Upper lobe of right lung (tissue), 1 donor: ENCODE measurements at regions not wholly inside any gene's neighbourhood (a gene's known extent, or its start where the extent isn't known, plus 50 kb on each side); places are given as distances from the start of the nearest gene placed in this dataset.

ENCODE experiments used
- ATAC-seq: fragments of 200-7000 bp; cut with Tn5 transposase; one replicate; pipeline ENCODE4 v1.9.1; 2020; ENCODE audit warnings: mild to moderate bottlenecking, moderate library complexity
- DNase-seq: peaks from one replicate; pipeline ENCODE4 v3.0.0-alpha.2; 2020
- H3K27ac ChIP-seq: fragments of 200-600 bp; one replicate; pipeline ENCODE4 v1.8.0; 2022
- H3K27me3 ChIP-seq: fragments of 200-600 bp; one replicate; pipeline ENCODE4 v1.8.0; 2022; ENCODE audit warnings: mild to moderate bottlenecking
- H3K36me3 ChIP-seq: fragments of 200-600 bp; one replicate; pipeline ENCODE4 v1.8.0; 2022
- H3K4me1 ChIP-seq: fragments of 200-600 bp; one replicate; pipeline ENCODE4 v1.8.0; 2022
- H3K4me3 ChIP-seq: fragments of 200-600 bp; one replicate; pipeline ENCODE4 v1.8.0; 2022; ENCODE audit warnings: mild to moderate bottlenecking
- H3K9me3 ChIP-seq: fragments of 200-600 bp; one replicate; pipeline ENCODE4 v1.8.0; 2022
- intact Hi-C: fragments of 100-400 bp; cut with DNase I; formaldehyde crosslinking; loops from one replicate; pipeline ENCODE4 v1.11.0; 2022
- TF ChIP-seq, protein P1 (sequence below): fragments of 200-600 bp; IDR thresholded peaks from one replicate; pipeline ENCODE4 v1.8.0; 2022; ENCODE audit warnings: antibody characterized with exemption
- donor health status: DM: no; HTN: yes; CAD: no; lungs with severe emphysema.

DNA sequence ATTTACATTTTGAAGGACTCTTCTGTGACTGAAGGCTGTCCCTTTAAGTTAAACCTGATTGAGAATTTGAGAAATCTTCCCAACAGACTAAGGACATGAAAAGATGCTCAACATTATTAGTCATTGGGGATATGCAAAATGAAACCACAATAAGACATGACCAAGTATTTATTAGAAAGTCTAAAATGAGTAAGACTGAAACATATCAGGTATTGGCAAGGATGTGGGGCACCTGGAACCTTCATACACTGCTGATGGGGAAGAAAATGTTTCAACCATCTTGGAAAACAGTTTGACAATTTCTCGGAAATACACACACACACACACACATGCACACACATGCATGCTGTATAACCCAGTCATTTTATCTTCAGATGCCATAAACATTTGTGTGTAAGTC is 132.1 kb upstream of the CDK6 start:
- Histone ChIP-seq H3K9me3 (no peaks in the 10 kb centered on the region), H3K27me3 (no peaks in the 10 kb centered on the region), H3K27ac (no peak overlapping the region), H3K36me3 (no peaks in the 10 kb centered on the region), H3K4me1 (no peaks in the 10 kb centered on the region), H3K4me3 (no peak overlapping the region)
- DNase-seq = no peak
- ATAC-seq = no peak
- intact Hi-C loops = no loop called here
- TF ChIP-seq, protein P1, sequence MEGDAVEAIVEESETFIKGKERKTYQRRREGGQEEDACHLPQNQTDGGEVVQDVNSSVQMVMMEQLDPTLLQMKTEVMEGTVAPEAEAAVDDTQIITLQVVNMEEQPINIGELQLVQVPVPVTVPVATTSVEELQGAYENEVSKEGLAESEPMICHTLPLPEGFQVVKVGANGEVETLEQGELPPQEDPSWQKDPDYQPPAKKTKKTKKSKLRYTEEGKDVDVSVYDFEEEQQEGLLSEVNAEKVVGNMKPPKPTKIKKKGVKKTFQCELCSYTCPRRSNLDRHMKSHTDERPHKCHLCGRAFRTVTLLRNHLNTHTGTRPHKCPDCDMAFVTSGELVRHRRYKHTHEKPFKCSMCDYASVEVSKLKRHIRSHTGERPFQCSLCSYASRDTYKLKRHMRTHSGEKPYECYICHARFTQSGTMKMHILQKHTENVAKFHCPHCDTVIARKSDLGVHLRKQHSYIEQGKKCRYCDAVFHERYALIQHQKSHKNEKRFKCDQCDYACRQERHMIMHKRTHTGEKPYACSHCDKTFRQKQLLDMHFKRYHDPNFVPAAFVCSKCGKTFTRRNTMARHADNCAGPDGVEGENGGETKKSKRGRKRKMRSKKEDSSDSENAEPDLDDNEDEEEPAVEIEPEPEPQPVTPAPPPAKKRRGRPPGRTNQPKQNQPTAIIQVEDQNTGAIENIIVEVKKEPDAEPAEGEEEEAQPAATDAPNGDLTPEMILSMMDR = no peak

DNA sequence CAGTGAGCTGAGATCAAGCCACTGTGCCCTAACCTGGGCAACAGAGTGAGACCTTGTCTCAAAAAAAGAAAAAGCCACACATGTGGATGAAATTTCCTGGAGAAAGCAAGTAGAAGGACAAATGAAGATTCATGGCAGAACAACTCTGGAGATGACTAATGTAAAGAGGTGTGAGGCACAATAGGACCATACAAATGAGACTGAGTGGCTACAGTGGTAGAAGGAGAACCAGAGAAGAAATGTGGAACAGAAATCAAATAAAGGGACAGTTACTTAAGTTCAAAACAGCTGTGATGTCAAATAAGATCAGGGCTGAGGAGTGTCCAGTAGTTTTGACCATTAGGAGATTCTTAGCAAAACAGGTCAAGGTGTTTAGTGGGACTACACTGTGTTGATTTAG is 130.9 kb upstream of the CDK6 start:
- TF ChIP-seq, protein P1 = no peak
- ATAC-seq (no peak), DNase-seq (no peak)
- H3K4me1 ChIP-seq = no peaks in the 10 kb centered on the region
- H3K9me3 ChIP-seq = no peaks in the 10 kb centered on the region
- intact Hi-C loops = no loop called here
- H3K27ac ChIP-seq = no peak overlapping the region
- no peak overlapping the region for H3K4me3 ChIP-seq
- no peaks in the 10 kb centered on the region for H3K36me3 ChIP-seq
- H3K27me3 ChIP-seq = no peaks in the 10 kb centered on the region

DNA sequence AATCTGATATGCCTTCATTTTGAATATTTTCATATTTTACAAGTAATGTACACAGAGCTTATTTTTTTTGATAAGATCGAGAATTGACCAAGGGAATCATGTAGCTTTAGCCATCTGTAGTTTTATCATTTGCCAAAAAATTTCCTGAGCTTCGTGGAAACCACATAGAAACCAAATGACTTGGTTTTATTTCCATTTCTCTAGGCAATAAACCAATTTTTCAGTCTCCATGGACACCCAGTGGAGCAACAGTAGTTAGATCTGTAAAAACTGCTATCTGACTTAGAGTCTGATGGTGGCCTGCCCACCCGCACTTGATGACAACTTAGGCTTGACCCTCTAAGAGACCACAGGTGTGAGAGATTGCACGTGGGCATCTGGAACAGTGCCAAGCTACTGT is 127.8 kb upstream of the CDK6 start:
- DNase-seq (no peak), ATAC-seq (no peak)
- intact Hi-C loops = no loop called here
- Histone ChIP-seq H3K4me1 (no peaks in the 10 kb centered on the region), H3K9me3 (no peaks in the 10 kb centered on the region), H3K4me3 (no peak overlapping the region), H3K27me3 (no peaks in the 10 kb centered on the region), H3K36me3 (no peaks in the 10 kb centered on the region), H3K27ac (no peak overlapping the region)
- TF ChIP-seq, protein P1 = no peak

DNA sequence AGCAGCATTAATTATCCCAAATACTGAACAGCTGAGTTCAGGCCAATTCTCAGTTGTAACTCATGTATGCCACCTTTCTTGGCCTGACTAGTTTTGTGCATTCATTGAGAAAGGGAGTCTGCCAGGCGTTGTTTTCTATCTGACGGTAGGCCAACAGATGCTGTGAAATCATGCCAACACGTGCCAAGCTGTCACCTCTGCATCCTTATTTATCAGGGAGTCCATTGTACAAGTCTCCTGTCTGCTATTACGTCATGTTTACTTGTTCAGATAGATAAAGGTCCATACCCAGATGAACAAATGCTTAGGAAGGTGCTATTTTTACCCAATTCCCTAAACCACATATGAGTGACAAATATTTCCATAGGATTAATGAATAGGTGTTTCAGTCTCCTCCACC is 127.2 kb upstream of the CDK6 start:
- intact Hi-C loops = no loop called here
- Histone ChIP-seq H3K36me3 (no peaks in the 10 kb centered on the region), H3K4me3 (no peak overlapping the region), H3K9me3 (no peaks in the 10 kb centered on the region), H3K27ac (no peak overlapping the region), H3K27me3 (no peaks in the 10 kb centered on the region), H3K4me1 (no peaks in the 10 kb centered on the region)
- TF ChIP-seq, protein P1 = no peak
- no peak for DNase-seq
- ATAC-seq = no peak

DNA sequence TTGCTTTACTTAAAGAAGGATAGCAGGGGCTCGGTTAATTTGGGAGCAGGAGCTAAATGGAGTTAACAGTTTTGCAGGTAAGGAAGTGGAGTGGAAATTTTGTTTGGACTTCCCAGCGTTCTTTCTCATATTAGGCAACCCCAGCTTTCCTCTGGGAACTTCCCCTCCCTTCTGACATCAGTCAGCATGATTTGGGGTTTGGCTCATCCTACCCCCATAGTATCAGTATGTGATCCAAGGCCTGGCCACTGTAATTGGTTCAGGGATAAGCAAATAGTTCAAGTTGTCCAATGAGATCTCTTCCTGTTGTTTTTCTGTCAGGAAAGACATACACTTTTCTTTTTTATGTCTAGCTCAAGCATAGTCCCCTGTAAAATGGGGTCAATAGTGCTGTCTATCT is 125.6 kb upstream of the CDK6 start:
- TF ChIP-seq, protein P1 = no peak
- Histone ChIP-seq H3K9me3 (no peaks in the 10 kb centered on the region), H3K4me3 (no peak overlapping the region), H3K27ac (no peak overlapping the region), H3K36me3 (no peaks in the 10 kb centered on the region), H3K4me1 (no peaks in the 10 kb centered on the region), H3K27me3 (no peaks in the 10 kb centered on the region)
- intact Hi-C loops = no loop called here
- no peak for ATAC-seq
- DNase-seq = no peak

DNA sequence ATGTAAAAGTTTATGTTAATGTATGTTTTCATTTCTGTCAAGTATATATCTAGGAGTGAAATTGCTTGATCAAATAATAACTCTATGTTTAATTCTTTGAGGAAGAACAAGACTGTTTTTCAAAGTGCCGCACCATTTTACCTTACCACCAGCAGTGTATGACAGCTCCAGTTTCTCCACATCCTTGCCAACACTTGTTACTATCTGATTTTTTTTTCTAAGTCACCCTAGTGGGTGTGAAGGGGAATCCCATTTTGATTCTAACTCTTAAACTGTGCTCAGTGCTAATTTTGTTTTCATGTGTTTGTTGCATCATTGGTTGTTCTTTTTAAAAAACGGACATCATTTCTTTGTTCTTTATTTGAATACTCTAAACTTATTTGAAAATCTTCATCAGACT is 120.2 kb upstream of the CDK6 start:
- H3K27ac ChIP-seq = no peak overlapping the region
- ATAC-seq (no peak), DNase-seq (no peak)
- no peaks in the 10 kb centered on the region for H3K9me3 ChIP-seq
- no peak overlapping the region for H3K4me3 ChIP-seq
- intact Hi-C loops = no loop called here
- TF ChIP-seq, protein P1 = no peak
- no peaks in the 10 kb centered on the region for H3K4me1 ChIP-seq
- no peaks in the 10 kb centered on the region for H3K36me3 ChIP-seq
- no peaks in the 10 kb centered on the region for H3K27me3 ChIP-seq
